ENCODE measurements at regions not wholly inside any gene's neighbourhood (a gene's known extent, or its start where the extent isn't known, plus 50 kb on each side); places are given as distances from the start of the nearest gene placed in this dataset.

DNA sequence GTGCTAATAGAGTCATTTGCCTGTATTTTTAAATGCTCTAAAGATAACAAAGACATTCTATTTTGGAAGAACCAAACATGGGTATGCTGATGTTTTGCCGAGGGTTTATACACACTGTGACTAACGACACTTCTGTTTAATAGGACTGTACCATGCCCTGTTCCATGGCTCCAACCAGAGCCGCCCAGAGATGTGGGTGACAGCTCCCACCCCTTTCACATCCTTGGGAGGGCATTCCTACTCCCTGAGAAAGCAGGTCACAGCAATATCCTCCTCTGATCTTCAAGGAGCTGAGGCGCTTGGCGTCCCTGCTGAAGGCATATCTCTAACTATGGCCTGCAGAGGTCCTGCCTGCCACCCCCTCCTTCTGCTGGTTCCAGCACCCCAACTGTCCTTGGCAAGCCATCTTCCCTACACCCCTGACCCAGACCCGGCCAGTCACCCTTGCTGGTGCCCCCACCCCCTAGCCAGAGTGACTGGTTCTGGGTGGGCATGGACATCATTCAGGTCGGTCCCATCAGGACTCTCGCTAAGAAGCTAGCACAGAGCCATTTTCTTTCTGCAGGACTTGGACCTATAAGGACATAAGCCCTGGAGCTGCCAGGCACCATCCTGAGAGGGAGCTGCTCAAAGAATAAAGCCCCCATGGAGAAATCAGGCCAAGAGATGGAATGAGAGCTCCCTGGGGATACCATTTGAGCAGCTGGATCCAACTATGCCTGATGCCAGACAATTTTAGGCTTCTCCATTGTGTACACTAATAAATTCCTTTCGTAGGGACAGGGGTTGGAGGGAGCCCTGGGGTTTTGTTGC is 381.3 kb downstream of the CTTN start:
- CTCF ChIA-PET, result no interaction called here
- Mint-ChIP-seq H3K27ac (ENCODE audit: unreplicated experiment) (no peak overlapping the region), H3K27me3 (ENCODE audit: unreplicated experiment) (no peaks in the 10 kb centered on the region)

DNA sequence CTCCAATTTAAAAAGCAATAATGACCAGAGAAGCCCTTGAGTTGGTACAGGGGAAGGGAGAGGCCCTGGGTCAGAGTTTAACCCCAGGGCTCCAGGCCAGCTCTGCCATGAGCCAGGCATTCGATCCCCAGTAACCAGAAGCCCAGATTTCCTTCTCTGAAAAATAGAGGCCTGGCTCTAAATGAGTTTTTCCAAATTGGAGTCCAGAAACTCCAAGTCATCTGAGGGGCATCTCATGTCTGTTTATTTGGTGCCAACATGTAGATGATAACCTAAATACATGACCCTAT is 381.9 kb downstream of the CTTN start:
- Mint-ChIP-seq H3K27ac (ENCODE audit: unreplicated experiment) (no peak overlapping the region), H3K4me1 (ENCODE audit: low read depth, unreplicated experiment) (no peaks in the 10 kb centered on the region), H3K36me3 (ENCODE audit: insufficient read depth, unreplicated experiment) (peaks cover 7% of the 10 kb centered on the region), H3K4me3 (ENCODE audit: low read depth, unreplicated experiment) (no peak overlapping the region), H3K9me3 (ENCODE audit: low read depth, unreplicated experiment) (no peaks in the 10 kb centered on the region), H3K27me3 (ENCODE audit: unreplicated experiment) (no peaks in the 10 kb centered on the region)
- no peak for DNase-seq
- BruUV-seq (replicated peaks), result no TSS peak
- TF ChIP-seq, protein P1, sequence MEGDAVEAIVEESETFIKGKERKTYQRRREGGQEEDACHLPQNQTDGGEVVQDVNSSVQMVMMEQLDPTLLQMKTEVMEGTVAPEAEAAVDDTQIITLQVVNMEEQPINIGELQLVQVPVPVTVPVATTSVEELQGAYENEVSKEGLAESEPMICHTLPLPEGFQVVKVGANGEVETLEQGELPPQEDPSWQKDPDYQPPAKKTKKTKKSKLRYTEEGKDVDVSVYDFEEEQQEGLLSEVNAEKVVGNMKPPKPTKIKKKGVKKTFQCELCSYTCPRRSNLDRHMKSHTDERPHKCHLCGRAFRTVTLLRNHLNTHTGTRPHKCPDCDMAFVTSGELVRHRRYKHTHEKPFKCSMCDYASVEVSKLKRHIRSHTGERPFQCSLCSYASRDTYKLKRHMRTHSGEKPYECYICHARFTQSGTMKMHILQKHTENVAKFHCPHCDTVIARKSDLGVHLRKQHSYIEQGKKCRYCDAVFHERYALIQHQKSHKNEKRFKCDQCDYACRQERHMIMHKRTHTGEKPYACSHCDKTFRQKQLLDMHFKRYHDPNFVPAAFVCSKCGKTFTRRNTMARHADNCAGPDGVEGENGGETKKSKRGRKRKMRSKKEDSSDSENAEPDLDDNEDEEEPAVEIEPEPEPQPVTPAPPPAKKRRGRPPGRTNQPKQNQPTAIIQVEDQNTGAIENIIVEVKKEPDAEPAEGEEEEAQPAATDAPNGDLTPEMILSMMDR (IDR thresholded peaks at IDR 0.05; ENCODE audit: unreplicated experiment), result no peak
- intact Hi-C loops (cut with micrococcal nuclease; ENCODE audit: unreplicated experiment), result no loop called here
- CTCF ChIA-PET, result no interaction called here

More for the DNA sequence above, 381.3 kb downstream of the CTTN start:
- no peak for DNase-seq
- peaks cover 7% of the 10 kb centered on the region for H3K36me3 Mint-ChIP-seq (ENCODE audit: insufficient read depth, unreplicated experiment)
- no peaks in the 10 kb centered on the region for H3K4me1 Mint-ChIP-seq (ENCODE audit: low read depth, unreplicated experiment)
- intact Hi-C loops (cut with micrococcal nuclease; ENCODE audit: unreplicated experiment), result no loop called here
- no TSS peak for BruUV-seq (replicated peaks)
- TF ChIP-seq, protein P1 (IDR thresholded peaks at IDR 0.05; ENCODE audit: unreplicated experiment), result no peak
- no peak overlapping the region for H3K4me3 Mint-ChIP-seq (ENCODE audit: low read depth, unreplicated experiment)
- H3K9me3 Mint-ChIP-seq (ENCODE audit: low read depth, unreplicated experiment), result no peaks in the 10 kb centered on the region

DNA sequence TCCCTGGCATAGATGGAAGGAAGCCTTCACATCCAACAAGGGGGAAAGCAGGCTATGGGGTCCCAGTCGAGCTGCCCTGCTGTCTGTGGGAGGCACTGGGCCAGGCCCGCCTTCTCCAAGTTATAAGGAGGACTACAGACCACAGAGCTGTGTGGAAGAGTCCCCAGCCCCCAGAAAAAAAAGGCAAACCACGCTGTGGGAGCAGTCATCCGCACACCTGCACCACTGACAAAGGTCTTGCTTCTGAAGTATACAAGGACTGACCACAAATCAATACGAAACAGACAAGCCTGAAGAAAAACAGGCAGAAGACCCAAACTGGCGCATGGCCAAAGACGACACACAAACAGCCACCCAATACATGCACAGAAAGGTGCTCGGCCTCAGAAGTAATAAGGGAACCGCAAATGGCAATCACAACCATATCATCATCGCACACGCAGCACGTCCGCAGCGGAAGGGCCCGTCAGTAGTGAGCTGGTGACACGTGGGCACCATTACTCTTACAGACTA is 384.1 kb downstream of the CTTN start:
- H3K27ac Mint-ChIP-seq (ENCODE audit: unreplicated experiment), result no peak overlapping the region
- no peaks in the 10 kb centered on the region for H3K4me1 Mint-ChIP-seq (ENCODE audit: low read depth, unreplicated experiment)
- CTCF ChIA-PET, result no interaction called here
- peaks cover 7% of the 10 kb centered on the region for H3K36me3 Mint-ChIP-seq (ENCODE audit: insufficient read depth, unreplicated experiment)
- TF ChIP-seq, protein P1 (IDR thresholded peaks at IDR 0.05; ENCODE audit: unreplicated experiment), result no peak
- intact Hi-C loops (cut with micrococcal nuclease; ENCODE audit: unreplicated experiment), result no loop called here
- BruUV-seq (replicated peaks), result no TSS peak
- no peak overlapping the region for H3K4me3 Mint-ChIP-seq (ENCODE audit: low read depth, unreplicated experiment)
- H3K9me3 Mint-ChIP-seq (ENCODE audit: low read depth, unreplicated experiment), result no peaks in the 10 kb centered on the region
- no peak for DNase-seq
- no peaks in the 10 kb centered on the region for H3K27me3 Mint-ChIP-seq (ENCODE audit: unreplicated experiment)

DNA sequence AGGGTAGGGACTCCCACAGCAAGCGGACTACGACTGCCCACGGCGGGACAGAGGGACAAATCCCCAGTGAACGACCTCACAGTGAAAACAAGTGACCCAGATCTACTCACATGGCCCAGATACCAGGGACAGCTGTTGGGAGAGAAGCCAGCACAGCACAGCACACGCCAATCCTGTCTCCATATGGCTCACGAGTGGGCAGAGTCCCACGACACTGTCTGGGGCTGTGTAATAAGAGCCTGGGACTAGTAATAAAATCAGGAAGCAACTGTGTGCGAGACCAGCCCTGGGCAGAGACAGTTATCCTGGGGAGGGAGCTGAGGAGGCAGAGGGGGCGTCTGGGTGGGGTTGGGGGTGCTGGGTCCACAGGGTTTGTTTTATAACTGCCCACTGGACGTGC is 385.0 kb downstream of the CTTN start:
- Mint-ChIP-seq H3K27ac (ENCODE audit: unreplicated experiment) (no peak overlapping the region), H3K4me1 (ENCODE audit: low read depth, unreplicated experiment) (no peaks in the 10 kb centered on the region), H3K27me3 (ENCODE audit: unreplicated experiment) (no peaks in the 10 kb centered on the region), H3K9me3 (ENCODE audit: low read depth, unreplicated experiment) (no peaks in the 10 kb centered on the region), H3K4me3 (ENCODE audit: low read depth, unreplicated experiment) (no peak overlapping the region), H3K36me3 (ENCODE audit: insufficient read depth, unreplicated experiment) (peaks cover 7% of the 10 kb centered on the region)
- intact Hi-C loops (cut with micrococcal nuclease; ENCODE audit: unreplicated experiment), result no loop called here
- no peak for DNase-seq
- CTCF ChIA-PET, result no interaction called here
- no TSS peak for BruUV-seq (replicated peaks)
- TF ChIP-seq, protein P1 (IDR thresholded peaks at IDR 0.05; ENCODE audit: unreplicated experiment), result no peak

Measured in Calu3 (cell line).